ENCODE measurements at regions not wholly inside any gene's neighbourhood (a gene's known extent, or its start where the extent isn't known, plus 50 kb on each side); places are given as distances from the start of the nearest gene placed in this dataset.

DNA sequence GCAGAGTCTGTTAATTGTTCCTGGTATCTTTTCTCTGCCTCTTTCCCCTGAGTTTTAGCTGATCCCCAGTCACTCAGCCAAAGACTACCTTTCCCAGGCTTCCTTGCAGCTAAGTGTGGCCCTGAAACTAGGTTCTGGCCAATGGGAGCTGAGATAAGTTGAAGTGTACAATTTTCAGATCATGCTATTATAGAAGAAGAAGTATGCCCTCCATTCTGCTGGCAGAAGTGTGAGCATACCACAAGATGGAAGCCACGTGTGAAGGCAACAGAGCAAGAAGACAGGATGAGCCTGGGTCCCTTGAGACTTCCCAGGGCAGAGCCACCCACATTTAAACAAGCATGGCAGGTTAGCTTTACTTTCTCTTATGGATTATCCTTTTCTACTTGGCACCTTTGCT, 273.2 kb downstream of the HIVEP2 start:
- TF ChIP-seq MAFK (IDR thresholded peaks at IDR 0.05; ENCODE audit: partially characterized antibody), result no peak
- no peak for TF ChIP-seq RAD21 (conservative IDR thresholded peaks at IDR 0.05 in 1 of 2, IDR thresholded peaks at IDR 0.05 in 1 of 2)
- TF ChIP-seq RCOR1 (IDR thresholded peaks at IDR 0.05; ENCODE audit: low read depth, low read length), result no peak
- no peak for TF ChIP-seq BHLHE40 (IDR thresholded peaks at IDR 0.05; ENCODE audit: low read depth, low read length)
- TF ChIP-seq, protein P1, sequence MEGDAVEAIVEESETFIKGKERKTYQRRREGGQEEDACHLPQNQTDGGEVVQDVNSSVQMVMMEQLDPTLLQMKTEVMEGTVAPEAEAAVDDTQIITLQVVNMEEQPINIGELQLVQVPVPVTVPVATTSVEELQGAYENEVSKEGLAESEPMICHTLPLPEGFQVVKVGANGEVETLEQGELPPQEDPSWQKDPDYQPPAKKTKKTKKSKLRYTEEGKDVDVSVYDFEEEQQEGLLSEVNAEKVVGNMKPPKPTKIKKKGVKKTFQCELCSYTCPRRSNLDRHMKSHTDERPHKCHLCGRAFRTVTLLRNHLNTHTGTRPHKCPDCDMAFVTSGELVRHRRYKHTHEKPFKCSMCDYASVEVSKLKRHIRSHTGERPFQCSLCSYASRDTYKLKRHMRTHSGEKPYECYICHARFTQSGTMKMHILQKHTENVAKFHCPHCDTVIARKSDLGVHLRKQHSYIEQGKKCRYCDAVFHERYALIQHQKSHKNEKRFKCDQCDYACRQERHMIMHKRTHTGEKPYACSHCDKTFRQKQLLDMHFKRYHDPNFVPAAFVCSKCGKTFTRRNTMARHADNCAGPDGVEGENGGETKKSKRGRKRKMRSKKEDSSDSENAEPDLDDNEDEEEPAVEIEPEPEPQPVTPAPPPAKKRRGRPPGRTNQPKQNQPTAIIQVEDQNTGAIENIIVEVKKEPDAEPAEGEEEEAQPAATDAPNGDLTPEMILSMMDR (IDR thresholded peaks at IDR 0.05), result no peak
- TF ChIP-seq, protein P2, sequence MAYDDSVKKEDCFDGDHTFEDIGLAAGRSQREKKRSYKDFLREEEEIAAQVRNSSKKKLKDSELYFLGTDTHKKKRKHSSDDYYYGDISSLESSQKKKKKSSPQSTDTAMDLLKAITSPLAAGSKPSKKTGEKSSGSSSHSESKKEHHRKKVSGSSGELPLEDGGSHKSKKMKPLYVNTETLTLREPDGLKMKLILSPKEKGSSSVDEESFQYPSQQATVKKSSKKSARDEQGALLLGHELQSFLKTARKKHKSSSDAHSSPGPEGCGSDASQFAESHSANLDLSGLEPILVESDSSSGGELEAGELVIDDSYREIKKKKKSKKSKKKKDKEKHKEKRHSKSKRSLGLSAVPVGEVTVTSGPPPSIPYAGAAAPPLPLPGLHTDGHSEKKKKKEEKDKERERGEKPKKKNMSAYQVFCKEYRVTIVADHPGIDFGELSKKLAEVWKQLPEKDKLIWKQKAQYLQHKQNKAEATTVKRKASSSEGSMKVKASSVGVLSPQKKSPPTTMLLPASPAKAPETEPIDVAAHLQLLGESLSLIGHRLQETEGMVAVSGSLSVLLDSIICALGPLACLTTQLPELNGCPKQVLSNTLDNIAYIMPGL (CRISPR knock-in tag; IDR thresholded peaks at IDR 0.05; ENCODE audit: borderline replicate concordance), result no peak
- no peak for TF ChIP-seq HDAC2 (IDR thresholded peaks at IDR 0.05)
